Small intestine (tissue), 7 donors: ENCODE measurements at regions not wholly inside any gene's neighbourhood (a gene's known extent, or its start where the extent isn't known, plus 50 kb on each side); places are given as distances from the start of the nearest gene placed in this dataset.

Experiments
- DNase-seq, 2 donors: peaks; one replicate each; pipeline versions ENCODE4 v3.0.0 to v3.0.0-alpha.2; 2013
- FAIRE-seq: peaks from 2 replicates; lab custom pipeline; 2012; peaks lifted over from hg19 to GRCh38; lab: Jason Lieb, UNC
- H3K27ac ChIP-seq, 3 donors: one replicate each; pipeline ENCODE4 v1.5.1; 2013; ENCODE audit warnings: low read length in 2 of 3, mild to moderate bottlenecking in 2 of 3, control low read depth in 1 of 3, inconsistent platforms in 1 of 3, low read depth in 1 of 3, moderate library complexity in 1 of 3
- H3K27me3 ChIP-seq, 3 donors: one replicate each; pipeline ENCODE4 v1.6.1; 2013; ENCODE audit warnings: low read length in 3 of 3, inconsistent platforms in 1 of 3; ENCODE audit not compliant: control insufficient read depth in 3 of 3, insufficient read depth in 3 of 3
- H3K36me3 ChIP-seq, 3 donors: one replicate each; pipeline ENCODE4 v1.6.1; 2013; ENCODE audit warnings: low read length in 3 of 3, inconsistent platforms in 1 of 3, low read depth in 1 of 3, mild to moderate bottlenecking in 1 of 3, moderate library complexity in 1 of 3; ENCODE audit not compliant: control insufficient read depth in 3 of 3, insufficient read depth in 2 of 3
- H3K4me1 ChIP-seq, 3 donors: one replicate each; pipeline ENCODE4 v1.6.1; 2013; ENCODE audit warnings: low read length in 2 of 3, inconsistent platforms in 1 of 3, low read depth in 1 of 3, mild to moderate bottlenecking in 1 of 3, moderate library complexity in 1 of 3; ENCODE audit not compliant: control insufficient read depth in 3 of 3, insufficient read depth in 2 of 3
- H3K4me3 ChIP-seq, 3 donors: one replicate each; pipeline ENCODE4 v1.5.1; 2013; ENCODE audit warnings: low read length in 3 of 3, control low read depth in 1 of 3, inconsistent platforms in 1 of 3, low read depth in 1 of 3, mild to moderate bottlenecking in 1 of 3, moderate library complexity in 1 of 3
- H3K9me3 ChIP-seq, 2 donors: one replicate each; pipeline ENCODE4 v1.6.1; 2013; ENCODE audit warnings: low read depth in 1 of 2, low read length in 1 of 2; ENCODE audit not compliant: control insufficient read depth in 2 of 2, insufficient read depth in 1 of 2
- WGBS, 3 donors: extraction: QIAGEN DNeasy Blood & Tissue Kit; methylation state at CpG; one replicate each; pipeline ENCODE4 v1.1.7; 2013; 5-methylcytosine and 5-hydroxymethylcytosine counted together
- donor health status: healthy with polysubstance abuse.
- donor health status: control.
- donor health status: control.
- donor health status: Bipolar disorder and iron deficiency.
- donor health status: healthy.

- Histone ChIP-seq H3K4me1 (no peaks in the 10 kb centered on the region), H3K36me3 (no peaks in the 10 kb centered on the region), H3K27ac (no peak overlapping the region), H3K4me3 (no peak overlapping the region), H3K9me3 (peaks cover 0 to 3% of the 10 kb centered on the region in 2 donors), H3K27me3 (no peaks in the 10 kb centered on the region)
- DNase-seq (no peak), FAIRE-seq (no peak)
Observed at GRCh38 chr18:68455229-68455603, 259.7 kb downstream of the TMX3 start.

GRCh38 chr18:68454511-68455228, 260.2 kb downstream of the TMX3 start:
- Histone ChIP-seq H3K27ac (no peak overlapping the region), H3K36me3 (no peaks in the 10 kb centered on the region), H3K4me1 (no peaks in the 10 kb centered on the region), H3K27me3 (no peaks in the 10 kb centered on the region), H3K4me3 (no peak overlapping the region), H3K9me3 (peaks cover 0 to 3% of the 10 kb centered on the region in 2 donors)
- FAIRE-seq (no peak), DNase-seq (no peak)
- WGBS, 3 donors = 71 to 82% (median 72%) methylated on average over 3 of the region's 3 CpGs

- DNase-seq (no peak), FAIRE-seq (no peak)
- no peaks in the 10 kb centered on the region for H3K27me3 ChIP-seq
- H3K27ac ChIP-seq = no peak overlapping the region
- no peak overlapping the region for H3K4me3 ChIP-seq
- no peaks in the 10 kb centered on the region for H3K36me3 ChIP-seq
- 62 to 82% (median 69%) methylated on average over 2 of the region's 2 CpGs for WGBS, 3 donors
- peaks cover 0 to under 1% of the 10 kb centered on the region in 2 donors for H3K9me3 ChIP-seq
- H3K4me1 ChIP-seq = no peaks in the 10 kb centered on the region
Observed at GRCh38 chr18:68449292-68449691, 265.6 kb downstream of the TMX3 start.

DNA sequence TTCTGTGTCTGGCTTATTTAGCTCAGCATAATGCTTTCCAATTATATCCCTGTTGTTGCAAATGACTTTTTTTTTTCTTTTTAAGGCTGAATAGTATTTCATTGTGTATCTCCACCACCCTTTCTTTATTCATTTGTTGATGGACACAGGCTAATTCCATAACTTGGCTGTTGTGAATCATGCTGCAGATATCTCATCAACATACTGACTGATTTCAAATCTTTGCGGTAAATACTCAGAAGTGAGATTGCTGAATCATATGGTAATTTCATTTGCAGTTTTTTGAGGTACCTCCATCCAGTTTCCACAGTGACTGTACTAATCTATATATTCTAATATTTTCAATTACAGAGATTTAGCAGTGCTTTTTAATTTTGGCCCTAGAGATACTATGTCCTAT, 266.2 kb downstream of the TMX3 start:
- Histone ChIP-seq H3K27me3 (no peaks in the 10 kb centered on the region), H3K9me3 (no peaks in the 10 kb centered on the region), H3K36me3 (no peaks in the 10 kb centered on the region), H3K27ac (no peak overlapping the region), H3K4me1 (no peaks in the 10 kb centered on the region), H3K4me3 (no peak overlapping the region)
- 84 to 97% (median 96%) methylated on average over 1 of the region's 1 CpG for WGBS, 3 donors
- FAIRE-seq (no peak), DNase-seq (no peak)

GRCh38 chr18:68447286-68447685, 267.6 kb downstream of the TMX3 start:
- H3K9me3 ChIP-seq = no peaks in the 10 kb centered on the region
- H3K4me1 ChIP-seq = no peaks in the 10 kb centered on the region
- H3K27me3 ChIP-seq = no peaks in the 10 kb centered on the region
- DNase-seq = no peak
- whole genome bisulfite sequencing, 3 donors = 66 to 80% (median 67%) methylated on average over 1 of the region's 1 CpG
- no peak overlapping the region for H3K27ac ChIP-seq
- no peaks in the 10 kb centered on the region for H3K36me3 ChIP-seq
- H3K4me3 ChIP-seq = no peak overlapping the region
- FAIRE-seq = no peak

DNA sequence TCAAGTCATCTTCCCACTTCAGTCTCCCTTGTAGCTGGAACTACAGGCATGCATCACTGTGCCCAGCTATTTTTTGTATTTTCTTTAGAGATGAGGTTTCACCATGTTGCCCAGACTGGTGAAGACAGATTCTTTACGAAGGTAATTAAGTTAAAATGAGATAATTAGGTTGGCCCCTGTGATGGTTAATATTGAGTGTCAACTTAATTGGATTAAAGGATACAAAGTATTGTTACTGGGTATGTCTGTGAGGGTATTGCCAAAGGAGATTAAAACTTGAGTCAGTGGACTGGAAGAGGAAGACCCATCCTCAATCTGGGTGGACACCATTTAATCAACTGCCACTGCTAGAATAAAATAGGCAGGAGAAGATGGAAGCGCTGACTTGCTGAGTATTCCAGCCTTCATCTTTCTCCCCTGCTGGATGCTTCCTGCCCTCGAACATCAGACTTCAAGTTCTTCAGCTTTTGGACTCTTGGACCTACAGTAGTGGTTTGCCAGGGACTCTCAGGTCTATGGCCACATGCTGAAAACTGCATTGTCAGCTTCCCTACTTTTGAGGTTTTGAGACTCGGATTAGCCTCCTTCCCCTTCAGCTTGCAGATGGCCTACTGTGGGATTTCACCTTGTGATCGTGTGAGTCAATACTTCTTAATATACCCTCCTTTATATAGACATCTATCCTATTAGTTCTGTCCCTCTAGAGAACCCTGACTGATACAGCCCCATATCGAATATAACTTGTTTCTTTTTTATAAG, 269.1 kb downstream of the TMX3 start:
- FAIRE-seq (no peak), DNase-seq (no peak)
- Histone ChIP-seq H3K4me1 (no peaks in the 10 kb centered on the region), H3K27me3 (no peaks in the 10 kb centered on the region), H3K36me3 (no peaks in the 10 kb centered on the region), H3K27ac (no peak overlapping the region), H3K4me3 (no peak overlapping the region), H3K9me3 (no peaks in the 10 kb centered on the region)
- WGBS, 3 donors = 70 to 81% (median 72%) methylated on average over 6 of the region's 6 CpGs

- H3K36me3 ChIP-seq = no peaks in the 10 kb centered on the region
- no peaks in the 10 kb centered on the region for H3K4me1 ChIP-seq
- DNase-seq (no peak), FAIRE-seq (no peak)
- WGBS, 3 donors = 89% methylated on average over 4 of the region's 4 CpGs
- H3K4me3 ChIP-seq = no peak overlapping the region
- no peaks in the 10 kb centered on the region for H3K27me3 ChIP-seq
- H3K27ac ChIP-seq = no peak overlapping the region
- H3K9me3 ChIP-seq = no peaks in the 10 kb centered on the region
Observed at GRCh38 chr18:68445136-68445535, 269.8 kb downstream of the TMX3 start.

DNA sequence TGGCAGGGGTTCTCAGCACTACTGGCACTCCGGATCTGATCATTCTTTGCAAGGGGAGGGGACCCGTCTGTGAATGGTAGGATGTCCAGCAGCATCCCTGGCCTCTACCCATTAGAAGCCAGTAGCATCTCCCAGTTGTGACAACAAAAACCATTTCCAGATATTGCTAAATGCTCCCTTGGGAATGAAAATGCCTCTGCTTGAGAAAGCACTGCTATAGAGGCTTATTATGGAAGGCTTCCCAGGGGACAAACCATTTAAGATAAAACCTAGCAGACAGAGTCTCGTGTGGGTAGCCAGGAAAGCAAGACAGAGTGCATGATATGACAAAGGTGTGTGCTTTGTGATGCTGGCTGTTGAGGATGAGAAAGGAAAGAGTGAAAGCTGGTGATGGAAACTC, 273.7 kb downstream of the TMX3 start:
- Histone ChIP-seq H3K27ac (no peak overlapping the region), H3K27me3 (no peaks in the 10 kb centered on the region), H3K36me3 (no peaks in the 10 kb centered on the region), H3K4me1 (no peaks in the 10 kb centered on the region), H3K9me3 (no peaks in the 10 kb centered on the region), H3K4me3 (no peak overlapping the region)
- 63 to 76% (median 72%) methylated on average over 3 of the region's 3 CpGs for WGBS, 3 donors
- DNase-seq (no peak), FAIRE-seq (no peak)
